Skeletal muscle satellite cell (primary cell): ENCODE measurements at regions not wholly inside any gene's neighbourhood (a gene's known extent, or its start where the extent isn't known, plus 50 kb on each side); places are given as distances from the start of the nearest gene placed in this dataset.

Experiments
- H3K27me3 ChIP-seq: 2 replicates; pipeline ENCODE4 v1.7.0; 2013; ENCODE audit warnings: low read length; ENCODE audit not compliant: control insufficient read depth, insufficient read depth
- H3K36me3 ChIP-seq: 2 replicates; pipeline ENCODE4 v1.7.0; 2013; ENCODE audit warnings: mild to moderate bottlenecking, control low read depth, low read length; ENCODE audit not compliant: insufficient read depth
- H3K4me1 ChIP-seq: 2 replicates; pipeline ENCODE4 v1.7.0; 2013; ENCODE audit warnings: low read length; ENCODE audit not compliant: control insufficient read depth, insufficient read depth
- H3K4me2 ChIP-seq: 2 replicates; pipeline ENCODE4 v1.7.0; 2013; ENCODE audit warnings: mild to moderate bottlenecking, low read length
- H3K4me3 ChIP-seq: 2 replicates; pipeline ENCODE4 v1.7.0; 2013; ENCODE audit warnings: low read length
- H3K9ac ChIP-seq: 2 replicates; pipeline ENCODE4 v1.7.0; 2013; ENCODE audit warnings: mild to moderate bottlenecking, low read depth, low read length, moderate library complexity
- H3K9me3 ChIP-seq: replicated peaks from 2 replicates; pipeline ENCODE4 v1.7.0; 2013; ENCODE audit warnings: mild to moderate bottlenecking, control low read depth, low read length

- Histone ChIP-seq H3K9ac (no peak overlapping the region), H3K4me2 (no peak overlapping the region), H3K9me3 (no peaks in the 10 kb centered on the region), H3K4me3 (no peak overlapping the region), H3K36me3 (no peaks in the 10 kb centered on the region), H3K4me1 (no peaks in the 10 kb centered on the region), H3K27me3 (peaks cover 59% of the 10 kb centered on the region)
Observed at GRCh38 chr2:158745067-158745865, 49.9 kb upstream of the DAPL1 start.
